ENCODE measurements at regions not wholly inside any gene's neighbourhood (a gene's known extent, or its start where the extent isn't known, plus 50 kb on each side); places are given as distances from the start of the nearest gene placed in this dataset.

GRCh38 chr5:124692950-124693349, 53.5 kb downstream of the ZNF608 start:
- no peak overlapping the region for H3K4me3 ChIP-seq
- H3K27ac ChIP-seq, result no peak overlapping the region

- Histone ChIP-seq H3K4me3 (no peak overlapping the region), H3K27ac (no peak overlapping the region)
Measured at GRCh38 chr5:124692324-124692723, 54.1 kb downstream of the ZNF608 start.

DNA sequence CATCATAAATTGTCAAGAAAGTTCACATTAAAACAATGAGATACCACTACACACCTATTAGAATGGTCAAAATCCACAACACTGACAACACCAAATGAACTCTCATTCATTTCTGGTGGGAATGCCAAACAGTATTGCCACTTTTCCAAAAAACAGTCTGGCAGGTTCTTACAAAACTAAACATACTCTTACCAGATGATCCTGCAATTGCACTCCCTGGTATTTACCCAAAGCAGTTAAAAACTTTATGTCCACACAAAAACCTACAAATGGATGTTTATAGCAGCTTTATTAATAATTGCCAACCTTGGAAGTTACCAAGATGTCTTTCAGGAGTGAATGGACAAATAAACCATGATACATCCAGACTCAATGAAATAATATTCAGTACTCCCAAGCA, 56.8 kb downstream of the ZNF608 start:
- H3K4me3 ChIP-seq, result no peak overlapping the region

GRCh38 chr5:124686239-124687004, 60.0 kb downstream of the ZNF608 start:
- no peak overlapping the region for H3K4me3 ChIP-seq

More for the DNA sequence above, 56.8 kb downstream of the ZNF608 start:
- no peak overlapping the region for H3K27ac ChIP-seq

DNA sequence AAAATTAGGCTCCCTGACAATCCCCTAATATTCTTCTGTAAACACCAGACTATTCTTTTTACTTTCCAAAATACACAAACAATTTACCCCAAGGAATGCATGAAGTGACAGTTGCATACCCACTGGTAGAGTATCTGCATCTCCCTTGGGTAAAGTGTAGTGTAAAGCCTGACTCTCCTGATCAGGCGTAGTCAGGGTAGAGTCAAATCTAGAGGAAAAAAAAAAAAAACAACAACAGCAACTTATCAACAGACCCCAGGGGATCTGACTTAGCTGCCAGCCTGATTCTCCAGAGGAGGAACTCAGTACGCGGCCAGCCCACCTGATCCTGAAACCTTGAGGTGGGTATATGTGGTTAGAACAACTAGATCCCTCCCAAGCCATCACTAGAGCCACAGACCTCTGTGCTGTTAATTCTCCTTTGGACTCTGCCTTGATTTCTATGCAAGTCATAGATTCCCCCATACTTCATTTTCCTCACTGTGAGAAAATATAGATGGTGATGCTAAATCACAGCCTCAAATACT, 61.0 kb downstream of the ZNF608 start:
- Histone ChIP-seq H3K4me3 (no peak overlapping the region), H3K27ac (no peak overlapping the region)

More at GRCh38 chr5:124686239-124687004, 60.0 kb downstream of the ZNF608 start:
- H3K27ac ChIP-seq, result no peak overlapping the region

DNA sequence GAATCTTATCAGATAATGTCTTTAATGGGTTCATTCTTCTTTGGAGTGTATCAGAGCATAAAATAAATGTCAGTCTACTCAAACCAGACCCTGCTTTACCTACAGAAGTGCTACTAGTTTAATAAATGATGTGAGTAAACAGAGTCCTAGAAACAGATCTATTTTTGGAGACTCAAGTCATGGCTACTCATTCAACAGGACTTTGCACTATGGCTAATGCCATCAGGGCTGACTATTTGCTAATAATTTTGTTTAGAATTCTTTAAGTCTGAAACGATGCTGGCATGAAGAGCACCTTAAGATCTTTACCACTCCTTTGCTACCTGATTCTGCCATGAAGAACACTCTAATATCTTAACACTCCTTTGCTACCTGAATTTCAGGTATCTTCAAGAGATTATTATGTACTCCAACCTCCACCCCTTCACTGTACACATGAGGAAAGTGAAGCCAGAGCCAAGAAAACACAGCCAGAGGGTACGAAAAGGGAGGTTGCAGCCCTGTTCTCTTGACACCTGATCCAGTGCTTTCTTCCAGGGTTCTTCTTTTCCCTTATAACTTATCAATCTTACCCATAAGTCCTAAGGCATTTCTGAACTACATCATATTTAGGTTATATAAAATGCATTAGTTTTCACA, 62.4 kb downstream of the ZNF608 start:
- Histone ChIP-seq H3K4me3 (no peak overlapping the region), H3K27ac (no peak overlapping the region)

- Histone ChIP-seq H3K4me3 (no peak overlapping the region), H3K27ac (no peak overlapping the region)
Measured at GRCh38 chr5:124679578-124680199, 66.8 kb downstream of the ZNF608 start.

DNA sequence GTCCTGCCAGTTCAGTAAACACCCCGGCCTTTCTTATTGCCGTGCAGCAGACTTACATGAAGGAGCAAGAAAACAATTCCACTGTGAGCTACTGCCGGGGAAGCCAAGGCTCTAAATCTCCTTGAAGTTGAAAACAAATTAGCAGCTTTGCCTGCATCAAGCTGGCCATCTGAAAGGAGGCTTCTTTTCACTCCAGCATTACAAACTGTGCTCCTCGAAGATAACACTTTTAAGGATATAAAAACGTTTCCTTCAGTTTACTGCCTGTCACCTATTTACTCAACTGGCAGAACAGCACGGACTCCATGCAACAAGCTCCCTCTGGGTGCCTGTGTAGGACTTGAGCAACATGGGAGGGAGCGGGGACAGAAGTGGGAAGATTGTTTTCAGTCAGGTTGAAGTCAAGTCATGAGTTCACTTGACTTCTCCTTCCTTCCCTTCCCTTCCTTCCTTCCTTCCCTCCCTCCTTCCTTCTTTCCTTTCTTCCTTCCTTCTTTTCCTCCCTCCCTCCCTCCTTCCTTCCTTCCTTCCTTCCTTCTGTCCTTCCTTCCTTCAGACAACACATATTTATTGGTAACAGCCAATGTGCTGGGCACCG, 67.4 kb downstream of the ZNF608 start:
- Histone ChIP-seq H3K4me3 (no peak overlapping the region), H3K27ac (peak overlapping the region in 2 of 21 experiments; percentile 10 to 16)

- Histone ChIP-seq H3K4me3 (no peak overlapping the region), H3K27ac (peak overlapping the region in 6 of 21 experiments; percentile 10 to 50 (median 18))
Measured at GRCh38 chr5:124678468-124678867, 68.0 kb downstream of the ZNF608 start.

DNA sequence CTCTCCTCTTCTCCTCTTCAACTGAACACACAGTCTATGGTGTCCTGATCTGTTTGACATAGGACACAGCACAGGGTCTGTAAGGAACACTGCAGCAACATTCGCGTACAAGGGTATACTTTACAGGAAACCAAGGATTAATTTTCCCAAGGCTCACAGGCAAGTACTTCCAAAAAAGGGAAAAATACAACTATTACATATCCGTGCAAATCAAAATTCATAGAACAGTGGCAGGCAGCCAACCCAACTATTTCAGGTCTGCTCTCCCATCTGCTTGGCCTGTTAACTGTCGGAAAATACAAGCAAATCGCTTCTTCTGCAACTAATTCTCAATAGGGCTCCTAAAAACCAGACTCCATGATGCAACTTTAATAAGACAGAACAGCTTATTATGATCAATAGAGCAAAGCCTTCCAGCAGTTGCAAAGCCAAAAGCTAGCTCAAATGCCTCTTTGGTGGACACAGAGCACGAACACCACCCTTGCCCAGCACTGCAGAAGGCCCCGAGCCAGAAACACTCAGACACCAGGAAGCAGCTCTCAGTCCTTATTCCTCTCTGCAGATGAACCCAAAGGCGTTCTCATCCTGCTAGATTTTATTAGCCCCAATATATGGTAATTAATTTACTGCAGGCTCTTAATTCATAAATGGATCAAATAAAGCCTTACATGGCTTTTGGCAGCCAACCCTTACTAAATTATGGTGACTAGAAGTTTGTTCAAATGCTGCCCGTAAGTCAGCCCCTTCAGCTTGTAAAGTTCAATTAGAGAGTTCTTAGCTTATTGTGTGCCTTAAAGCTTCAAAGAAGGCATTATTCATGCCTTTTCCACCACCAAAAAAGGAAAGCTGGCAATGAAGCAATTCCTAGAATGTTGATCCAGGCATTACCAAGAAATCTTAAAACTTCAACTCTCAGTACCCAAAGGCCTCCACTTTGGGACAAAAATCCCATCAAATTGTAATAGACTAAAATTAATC, 68.8 kb downstream of the ZNF608 start:
- no peak overlapping the region for H3K4me3 ChIP-seq
- H3K27ac ChIP-seq, result peak overlapping the region in 7 of 21 experiments; percentile 2 to 50 (median 26)

- no peak overlapping the region for H3K27ac ChIP-seq
- no peak overlapping the region for H3K4me3 ChIP-seq
Measured at GRCh38 chr5:124675931-124676846, 70.2 kb downstream of the ZNF608 start.

GRCh38 chr5:124671193-124671592, 75.2 kb downstream of the ZNF608 start:
- H3K27ac ChIP-seq, result no peak overlapping the region
- no peak overlapping the region for H3K4me3 ChIP-seq

DNA sequence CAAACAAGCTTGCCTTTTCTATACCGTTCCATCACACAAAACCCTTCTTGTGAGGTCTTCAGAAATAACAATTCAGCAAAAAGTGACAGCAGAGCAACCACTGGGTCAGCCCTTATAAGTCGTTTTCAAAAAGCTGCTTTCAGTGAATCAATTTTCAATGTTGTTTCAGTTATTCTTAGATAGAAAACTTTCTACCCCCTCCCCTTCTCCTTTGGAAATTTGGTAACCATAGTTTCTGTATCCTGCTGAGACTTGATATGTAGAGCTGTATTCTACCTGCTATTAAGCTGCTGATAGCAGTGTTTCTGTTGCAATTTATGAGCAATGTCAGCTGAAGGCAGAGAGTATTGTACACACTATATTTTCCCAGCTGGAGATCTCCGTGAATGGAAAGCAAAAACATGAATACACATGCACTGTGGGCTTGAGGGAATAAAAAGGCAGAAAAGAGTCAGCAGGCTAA, 75.7 kb downstream of the ZNF608 start:
- H3K4me3 ChIP-seq, result no peak overlapping the region
- no peak overlapping the region for H3K27ac ChIP-seq

DNA sequence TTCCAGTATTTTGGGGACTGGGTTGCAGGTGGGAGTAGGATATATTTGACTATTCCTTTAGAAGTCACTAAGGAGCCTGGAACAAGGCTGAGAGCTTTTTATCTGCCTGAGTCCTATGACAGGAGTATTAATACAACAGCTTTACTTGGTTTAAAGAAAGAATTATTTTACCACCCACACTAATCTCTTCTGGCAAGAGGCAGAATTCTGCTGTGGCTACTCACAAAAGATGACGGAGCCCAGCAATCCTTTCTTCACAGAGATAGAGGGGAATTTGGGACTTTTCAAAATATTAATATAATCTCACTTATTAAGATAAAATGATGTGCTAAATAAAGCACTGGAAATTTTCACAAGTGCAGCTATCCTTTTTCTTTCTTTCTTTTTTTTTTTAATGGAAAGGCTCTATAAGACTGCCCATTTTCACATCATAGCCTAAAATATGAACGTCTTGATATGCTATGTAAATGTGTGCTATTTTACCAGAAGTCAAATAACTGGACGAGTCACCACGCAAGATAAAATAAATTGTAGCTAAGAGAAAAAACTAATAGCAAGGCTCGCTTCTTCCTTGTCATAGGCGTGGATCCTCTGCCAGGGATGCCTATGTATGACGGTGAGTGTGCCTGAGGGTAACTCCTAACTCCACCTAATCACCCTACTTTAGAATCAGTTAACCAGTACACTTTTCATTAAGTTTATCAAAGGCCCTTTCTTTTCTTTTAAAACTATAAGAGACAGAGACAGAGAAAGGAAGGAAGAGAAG, 76.3 kb downstream of the ZNF608 start:
- Histone ChIP-seq H3K27ac (no peak overlapping the region), H3K4me3 (no peak overlapping the region)

DNA sequence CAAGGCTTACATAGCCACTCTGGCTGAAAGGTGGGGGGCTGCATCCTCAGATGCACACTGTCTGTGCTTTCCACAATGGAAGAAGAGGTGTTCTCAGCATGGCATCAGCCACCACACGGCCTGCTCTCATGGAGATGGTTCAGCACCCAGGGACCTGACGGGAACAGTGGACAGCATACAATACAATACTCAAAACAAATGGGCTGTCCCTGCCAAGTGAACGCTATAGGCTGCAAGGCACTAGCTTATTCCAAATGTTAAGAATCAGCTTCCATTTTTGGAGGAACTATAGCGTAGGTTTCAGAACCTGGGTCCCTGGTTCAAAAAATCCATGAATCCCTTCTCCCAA, 77.2 kb downstream of the ZNF608 start:
- no peak overlapping the region for H3K4me3 ChIP-seq
- no peak overlapping the region for H3K27ac ChIP-seq

- Histone ChIP-seq H3K27ac (no peak overlapping the region), H3K4me3 (no peak overlapping the region)
Measured at GRCh38 chr5:124668353-124669299, 77.8 kb downstream of the ZNF608 start.

Measured in skin epidermis (tissue), 12 donors.